ENCODE measurements at regions not wholly inside any gene's neighbourhood (a gene's known extent, or its start where the extent isn't known, plus 50 kb on each side); places are given as distances from the start of the nearest gene placed in this dataset.

DNA sequence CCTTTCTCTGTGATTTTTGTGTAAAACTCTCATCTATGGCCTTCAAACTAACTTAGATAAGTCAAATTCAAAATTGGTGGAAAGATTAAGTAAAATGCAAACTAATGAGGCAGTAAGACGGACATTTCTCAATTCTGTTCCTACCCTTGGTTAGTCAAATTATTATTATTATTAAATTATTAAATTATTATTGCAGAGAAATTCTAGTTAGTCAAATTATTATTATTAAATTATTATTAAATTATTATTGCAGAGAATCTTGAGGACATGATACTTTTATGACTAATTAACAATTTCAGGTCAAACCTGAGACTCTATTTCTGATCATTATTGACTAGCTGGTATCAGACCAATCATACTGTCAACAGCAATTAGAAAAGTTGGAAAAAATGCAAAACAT, 845.0 kb upstream of the NECTIN3 start:
- TF ChIP-seq CTCF (conservative IDR thresholded peaks at IDR 0.05) = no peak
- no peak for TF ChIP-seq ZFX (IDR thresholded peaks at IDR 0.05)

GRCh38 chr3:110227991-110228390, 843.6 kb upstream of the NECTIN3 start:
- TF ChIP-seq ZFX (IDR thresholded peaks at IDR 0.05) = no peak
- no peak for TF ChIP-seq CTCF (conservative IDR thresholded peaks at IDR 0.05)
- H3K27ac ChIP-seq = no peak overlapping the region

More for the DNA sequence above, 845.0 kb upstream of the NECTIN3 start:
- no peak overlapping the region for H3K27ac ChIP-seq

DNA sequence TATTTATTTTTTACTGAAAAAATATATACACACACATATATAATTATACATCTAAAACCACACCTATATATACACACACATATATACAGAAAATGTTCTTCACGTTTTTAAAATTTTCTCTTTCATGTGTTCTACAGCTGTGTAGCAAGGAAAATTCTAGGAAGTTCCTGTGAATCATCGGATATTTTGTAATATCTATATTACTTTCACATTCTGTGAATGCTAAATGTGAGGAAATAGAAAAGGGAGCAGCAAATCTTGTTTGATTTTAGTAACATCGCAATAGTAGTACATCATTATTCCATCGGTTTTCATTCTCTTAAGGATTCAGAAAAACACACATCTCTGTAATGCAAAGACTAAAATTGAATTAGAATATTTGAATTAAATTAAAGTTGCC, 836.8 kb upstream of the NECTIN3 start:
- H3K27ac ChIP-seq = no peak overlapping the region
- TF ChIP-seq CTCF (conservative IDR thresholded peaks at IDR 0.05) (no peak), ZFX (IDR thresholded peaks at IDR 0.05) (no peak)

DNA sequence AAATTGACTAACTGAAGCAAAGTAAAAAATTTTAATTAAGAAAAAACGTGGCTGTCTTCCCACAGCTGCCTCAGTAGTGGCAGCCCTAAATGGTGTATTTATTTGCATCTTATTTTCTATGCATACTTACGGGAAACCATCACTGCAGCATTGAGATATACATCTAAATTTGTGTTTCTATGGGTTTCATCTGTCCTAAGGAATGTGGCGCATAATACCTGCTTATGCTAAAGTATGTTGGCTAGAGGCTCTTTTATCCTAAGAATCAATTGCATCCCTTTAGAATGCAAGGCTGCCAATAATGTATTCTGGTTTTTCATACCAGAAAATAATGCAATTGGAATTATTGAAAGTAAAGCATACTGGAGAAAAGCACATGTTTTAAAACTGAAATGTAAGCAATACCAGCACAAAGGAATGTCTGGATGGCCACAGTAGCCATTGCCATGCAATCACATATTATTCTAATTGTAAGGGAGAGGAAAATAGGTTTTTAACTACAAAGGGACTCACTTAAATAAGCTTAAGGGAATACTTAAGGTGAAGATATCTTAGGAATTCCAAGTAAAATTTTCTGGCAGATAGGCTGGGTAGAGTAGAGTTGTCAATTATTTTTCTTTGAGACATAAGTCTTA, 834.5 kb upstream of the NECTIN3 start:
- no peak for TF ChIP-seq ZFX (IDR thresholded peaks at IDR 0.05)
- no peak overlapping the region for H3K27ac ChIP-seq

DNA sequence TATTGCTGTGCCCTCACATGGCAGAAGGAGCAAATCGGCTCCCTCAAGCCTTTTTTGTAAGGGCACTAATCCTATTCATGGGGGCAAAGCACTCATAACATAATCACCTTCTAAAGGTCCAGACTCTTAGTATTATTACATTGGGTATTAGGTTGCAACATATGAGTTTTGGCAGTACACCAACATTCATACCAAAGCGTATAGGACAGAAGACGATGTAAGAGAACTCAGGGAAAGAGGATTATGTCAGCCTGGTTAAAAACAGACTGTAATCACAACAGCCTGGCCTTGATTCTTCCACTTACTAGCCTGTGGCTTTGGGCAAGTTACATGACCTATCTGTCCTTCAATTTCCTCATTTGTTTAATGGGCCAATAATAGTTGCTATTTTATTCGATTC, 828.5 kb upstream of the NECTIN3 start:
- H3K27ac ChIP-seq = no peak overlapping the region
- TF ChIP-seq CTCF (conservative IDR thresholded peaks at IDR 0.05) (no peak), ZFX (IDR thresholded peaks at IDR 0.05) (no peak)

DNA sequence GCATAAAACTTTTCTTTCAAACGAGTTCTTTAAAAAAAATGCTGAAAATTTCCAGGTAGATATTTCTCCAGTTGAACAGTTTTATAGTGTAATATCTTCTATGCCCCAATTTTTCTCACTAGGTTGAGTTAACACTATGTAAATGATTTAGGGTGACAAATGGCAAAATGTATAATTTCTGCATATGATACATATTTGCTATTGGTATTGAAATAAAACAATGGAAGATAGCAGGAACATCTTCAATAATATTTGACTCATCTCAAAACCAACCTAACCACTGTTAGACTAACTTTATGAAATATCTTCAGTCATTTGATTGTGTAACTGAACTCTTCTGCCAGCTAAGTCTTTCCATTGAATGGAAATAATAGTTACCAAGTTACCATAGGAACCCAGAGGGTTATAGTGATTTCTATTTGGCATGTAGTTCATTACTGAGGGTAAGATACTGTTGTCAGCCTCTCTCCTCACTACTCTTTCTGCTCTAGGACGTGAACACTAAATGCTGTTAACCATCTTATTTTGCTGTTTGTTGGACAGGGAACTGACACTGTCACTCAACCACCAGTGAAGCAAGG, 824.7 kb upstream of the NECTIN3 start:
- TF ChIP-seq CTCF (conservative IDR thresholded peaks at IDR 0.05) = no peak
- no peak for TF ChIP-seq ZFX (IDR thresholded peaks at IDR 0.05)
- H3K27ac ChIP-seq = no peak overlapping the region

DNA sequence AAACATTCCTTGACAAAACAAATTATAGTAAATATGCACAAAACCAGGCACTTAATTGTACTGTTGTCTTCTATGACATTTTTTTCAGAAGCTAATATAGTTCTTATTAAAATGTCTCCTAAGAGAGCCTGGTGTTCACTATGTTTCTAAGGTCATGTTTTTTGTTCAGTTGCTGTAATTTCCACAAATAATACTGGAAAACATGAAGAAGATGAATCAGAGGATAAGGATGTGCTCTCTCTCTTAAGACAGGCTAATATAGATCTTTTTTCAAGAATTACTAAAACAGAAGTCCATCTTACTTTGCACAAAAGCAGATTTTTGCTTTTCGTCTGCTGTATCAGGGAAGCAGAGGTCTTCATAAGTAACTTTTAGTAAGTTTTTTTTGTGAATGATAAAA, 823.0 kb upstream of the NECTIN3 start:
- no peak overlapping the region for H3K27ac ChIP-seq
- TF ChIP-seq CTCF (conservative IDR thresholded peaks at IDR 0.05) (no peak), ZFX (IDR thresholded peaks at IDR 0.05) (no peak)

DNA sequence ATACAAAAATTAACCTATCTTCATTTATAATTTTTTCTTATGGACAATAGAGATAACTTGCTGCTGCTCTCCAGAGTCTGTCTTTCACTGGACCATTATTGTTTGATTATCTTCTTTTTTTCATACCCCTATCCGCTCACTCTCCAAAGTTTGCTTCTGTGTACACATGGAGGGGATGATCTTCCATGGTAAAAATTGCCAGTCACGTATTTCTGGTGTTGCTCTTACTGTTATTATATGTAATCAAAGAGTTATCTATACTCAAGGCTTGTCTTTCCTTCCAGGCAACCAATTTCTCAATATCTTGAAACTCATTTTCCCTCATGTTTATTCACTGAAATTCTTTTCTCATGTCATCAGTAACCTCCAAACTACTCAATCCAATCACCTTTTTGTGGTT, 817.8 kb upstream of the NECTIN3 start:
- H3K27ac ChIP-seq = no peak overlapping the region
- TF ChIP-seq CTCF (conservative IDR thresholded peaks at IDR 0.05) = no peak
- TF ChIP-seq ZFX (IDR thresholded peaks at IDR 0.05) = no peak
